ENCODE measurements at regions not wholly inside any gene's neighbourhood (a gene's known extent, or its start where the extent isn't known, plus 50 kb on each side); places are given as distances from the start of the nearest gene placed in this dataset.

DNA sequence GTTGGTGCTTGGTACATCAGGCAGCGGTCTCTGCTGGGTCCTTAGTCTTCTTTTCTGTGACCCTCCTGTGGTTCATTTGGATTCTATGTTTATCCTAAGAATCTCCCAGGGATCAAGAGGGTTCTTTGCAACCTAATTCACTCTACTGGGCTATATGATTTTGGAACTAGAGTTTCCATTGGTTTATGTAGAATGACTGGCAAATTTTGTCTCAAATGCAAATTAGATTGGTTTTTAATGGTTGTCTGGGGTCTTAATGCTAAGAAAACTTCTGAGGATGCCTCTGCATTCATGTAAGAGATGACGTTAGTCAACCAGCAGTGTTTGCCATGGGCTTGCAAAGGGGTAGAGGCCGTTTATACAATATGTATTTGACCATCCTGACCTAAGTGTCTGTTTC, 129.8 kb upstream of the ZFP64 start:
- H3K36me3 ChIP-seq, result no peaks in the 10 kb centered on the region
- TF ChIP-seq, protein P1, sequence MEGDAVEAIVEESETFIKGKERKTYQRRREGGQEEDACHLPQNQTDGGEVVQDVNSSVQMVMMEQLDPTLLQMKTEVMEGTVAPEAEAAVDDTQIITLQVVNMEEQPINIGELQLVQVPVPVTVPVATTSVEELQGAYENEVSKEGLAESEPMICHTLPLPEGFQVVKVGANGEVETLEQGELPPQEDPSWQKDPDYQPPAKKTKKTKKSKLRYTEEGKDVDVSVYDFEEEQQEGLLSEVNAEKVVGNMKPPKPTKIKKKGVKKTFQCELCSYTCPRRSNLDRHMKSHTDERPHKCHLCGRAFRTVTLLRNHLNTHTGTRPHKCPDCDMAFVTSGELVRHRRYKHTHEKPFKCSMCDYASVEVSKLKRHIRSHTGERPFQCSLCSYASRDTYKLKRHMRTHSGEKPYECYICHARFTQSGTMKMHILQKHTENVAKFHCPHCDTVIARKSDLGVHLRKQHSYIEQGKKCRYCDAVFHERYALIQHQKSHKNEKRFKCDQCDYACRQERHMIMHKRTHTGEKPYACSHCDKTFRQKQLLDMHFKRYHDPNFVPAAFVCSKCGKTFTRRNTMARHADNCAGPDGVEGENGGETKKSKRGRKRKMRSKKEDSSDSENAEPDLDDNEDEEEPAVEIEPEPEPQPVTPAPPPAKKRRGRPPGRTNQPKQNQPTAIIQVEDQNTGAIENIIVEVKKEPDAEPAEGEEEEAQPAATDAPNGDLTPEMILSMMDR (IDR thresholded peaks at IDR 0.05; ENCODE audit: low read depth, low read length), result no peak
- no peak overlapping the region for H3K27ac ChIP-seq
- H3K4me3 ChIP-seq, result no peak overlapping the region
- H3K4me1 ChIP-seq (ENCODE audit: low read depth), result no peaks in the 10 kb centered on the region
- no peak for DNase-seq (ENCODE audit: low read depth in 1 of 2, low spot score in 1 of 2)
- H3K27me3 ChIP-seq, result no peaks in the 10 kb centered on the region
- H3K9me3 ChIP-seq (ENCODE audit: low read depth), result no peaks in the 10 kb centered on the region

DNA sequence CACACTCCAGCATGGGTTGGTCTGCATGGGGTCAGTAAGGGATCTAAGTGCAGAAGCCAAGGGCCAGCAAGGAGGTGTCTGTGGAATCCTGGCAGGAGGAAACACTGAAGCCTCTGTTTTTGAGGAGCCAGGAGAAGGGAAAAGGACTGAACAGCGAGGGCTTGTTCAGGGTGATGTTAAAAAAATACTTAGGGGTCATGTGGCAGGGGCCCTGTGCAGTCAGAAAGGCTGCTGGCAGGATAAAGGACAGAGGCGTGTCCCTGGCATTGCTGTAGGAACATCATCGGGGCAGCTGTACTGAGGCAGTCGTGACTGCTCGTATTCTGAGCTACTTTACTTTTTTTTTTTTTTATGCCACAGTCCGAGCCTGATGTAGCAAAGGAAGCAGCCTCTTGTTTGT, 127.1 kb upstream of the ZFP64 start:
- no peak for DNase-seq (ENCODE audit: low read depth in 1 of 2, low spot score in 1 of 2)
- no peaks in the 10 kb centered on the region for H3K36me3 ChIP-seq
- no peaks in the 10 kb centered on the region for H3K4me1 ChIP-seq (ENCODE audit: low read depth)
- H3K27me3 ChIP-seq, result no peaks in the 10 kb centered on the region
- H3K27ac ChIP-seq, result no peak overlapping the region
- H3K4me3 ChIP-seq, result no peak overlapping the region
- H3K9me3 ChIP-seq (ENCODE audit: low read depth), result no peaks in the 10 kb centered on the region
- TF ChIP-seq, protein P1 (IDR thresholded peaks at IDR 0.05; ENCODE audit: low read depth, low read length), result no peak

GRCh38 chr20:52313341-52313963, 121.9 kb upstream of the ZFP64 start:
- TF ChIP-seq, protein P1 (IDR thresholded peaks at IDR 0.05; ENCODE audit: low read depth, low read length), result peak; percentile 60
- no peaks in the 10 kb centered on the region for H3K9me3 ChIP-seq (ENCODE audit: low read depth)
- no peaks in the 10 kb centered on the region for H3K36me3 ChIP-seq
- DNase-seq (ENCODE audit: low read depth in 1 of 2, low spot score in 1 of 2), result peak; percentile 60 to 68
- H3K4me3 ChIP-seq, result no peak overlapping the region
- peaks cover 8% of the 10 kb centered on the region for H3K4me1 ChIP-seq (ENCODE audit: low read depth)
- H3K27me3 ChIP-seq, result no peaks in the 10 kb centered on the region
- H3K27ac ChIP-seq, result no peak overlapping the region

- peak; percentile 78 to 82 for DNase-seq (ENCODE audit: low read depth in 1 of 2, low spot score in 1 of 2)
- H3K4me1 ChIP-seq (ENCODE audit: low read depth), result peaks cover 8% of the 10 kb centered on the region
- H3K9me3 ChIP-seq (ENCODE audit: low read depth), result no peaks in the 10 kb centered on the region
Measured at GRCh38 chr20:52312132-52312729, 120.7 kb upstream of the ZFP64 start.

GRCh38 chr20:52311209-52311794, 119.7 kb upstream of the ZFP64 start:
- H3K36me3 ChIP-seq, result no peaks in the 10 kb centered on the region
- no peaks in the 10 kb centered on the region for H3K9me3 ChIP-seq (ENCODE audit: low read depth)
- peaks cover 8% of the 10 kb centered on the region for H3K4me1 ChIP-seq (ENCODE audit: low read depth)
- TF ChIP-seq, protein P1 (IDR thresholded peaks at IDR 0.05; ENCODE audit: low read depth, low read length), result no peak
- DNase-seq (ENCODE audit: low read depth in 1 of 2, low spot score in 1 of 2), result peak in 1 of 2 donors; percentile 6
- H3K4me3 ChIP-seq, result no peak overlapping the region
- no peak overlapping the region for H3K27ac ChIP-seq
- no peaks in the 10 kb centered on the region for H3K27me3 ChIP-seq

More at GRCh38 chr20:52312132-52312729, 120.7 kb upstream of the ZFP64 start:
- TF ChIP-seq, protein P1 (IDR thresholded peaks at IDR 0.05; ENCODE audit: low read depth, low read length), result peak; percentile 78
- Histone ChIP-seq H3K36me3 (no peaks in the 10 kb centered on the region), H3K27ac (no peak overlapping the region), H3K4me3 (no peak overlapping the region), H3K27me3 (no peaks in the 10 kb centered on the region)

Measured in cardiac muscle cell (in vitro differentiated cells and primary cell).